ENCODE measurements at regions not wholly inside any gene's neighbourhood (a gene's known extent, or its start where the extent isn't known, plus 50 kb on each side); places are given as distances from the start of the nearest gene placed in this dataset.

- TF ChIP-seq, protein P1, sequence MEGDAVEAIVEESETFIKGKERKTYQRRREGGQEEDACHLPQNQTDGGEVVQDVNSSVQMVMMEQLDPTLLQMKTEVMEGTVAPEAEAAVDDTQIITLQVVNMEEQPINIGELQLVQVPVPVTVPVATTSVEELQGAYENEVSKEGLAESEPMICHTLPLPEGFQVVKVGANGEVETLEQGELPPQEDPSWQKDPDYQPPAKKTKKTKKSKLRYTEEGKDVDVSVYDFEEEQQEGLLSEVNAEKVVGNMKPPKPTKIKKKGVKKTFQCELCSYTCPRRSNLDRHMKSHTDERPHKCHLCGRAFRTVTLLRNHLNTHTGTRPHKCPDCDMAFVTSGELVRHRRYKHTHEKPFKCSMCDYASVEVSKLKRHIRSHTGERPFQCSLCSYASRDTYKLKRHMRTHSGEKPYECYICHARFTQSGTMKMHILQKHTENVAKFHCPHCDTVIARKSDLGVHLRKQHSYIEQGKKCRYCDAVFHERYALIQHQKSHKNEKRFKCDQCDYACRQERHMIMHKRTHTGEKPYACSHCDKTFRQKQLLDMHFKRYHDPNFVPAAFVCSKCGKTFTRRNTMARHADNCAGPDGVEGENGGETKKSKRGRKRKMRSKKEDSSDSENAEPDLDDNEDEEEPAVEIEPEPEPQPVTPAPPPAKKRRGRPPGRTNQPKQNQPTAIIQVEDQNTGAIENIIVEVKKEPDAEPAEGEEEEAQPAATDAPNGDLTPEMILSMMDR (IDR thresholded peaks at IDR 0.05), result no peak
- TF ChIP-seq POLR2A (IDR thresholded peaks at IDR 0.05), result no peak
These were observed 91.3 kb downstream of the MAT2B start for GRCh38 chr5:163596608-163597315.
